ACHN (cell line): ENCODE measurements at regions not wholly inside any gene's neighbourhood (a gene's known extent, or its start where the extent isn't known, plus 50 kb on each side); places are given as distances from the start of the nearest gene placed in this dataset.
"Not testable (repeated sequence)": the region's sequence is repeated elsewhere in the genome, so short reads cannot be mapped to it uniquely, and the experiment has no call there.

ENCODE experiments used
- DNase-seq: peaks from one replicate; pipeline ENCODE4 v3.0.0-alpha.2; 2015
- in situ Hi-C: cut with HindIII; loops from 2 replicates; pipeline ENCODE4 v1.10.0; 2017; ENCODE audit warnings: low sequenced_read_pairs, low pct_ligation_motif_present, low pct_unique_long_range_greater_than_20kb

DNA sequence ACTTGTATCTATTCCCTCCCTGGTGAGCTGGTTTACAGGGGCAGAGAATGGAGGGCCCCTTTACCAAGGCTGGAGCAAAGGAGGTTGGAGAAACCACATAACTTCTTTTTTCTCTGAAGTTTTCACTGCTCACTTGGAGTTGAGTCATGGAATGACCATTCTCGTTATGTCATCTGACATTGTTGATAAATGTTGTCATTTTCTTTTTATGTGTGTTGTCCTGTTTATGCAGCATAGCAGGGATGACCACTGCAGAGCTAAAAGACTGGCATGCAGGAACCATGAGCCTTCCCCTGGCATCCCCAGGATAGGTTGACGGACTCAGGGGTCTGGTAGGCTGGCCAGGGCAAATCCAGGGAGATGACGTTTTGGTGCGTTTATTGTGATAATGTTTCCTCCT is 256.8 kb upstream of the DDHD1 start:
- DNase-seq, result no peak
- in situ Hi-C loops, result no loop called here

DNA sequence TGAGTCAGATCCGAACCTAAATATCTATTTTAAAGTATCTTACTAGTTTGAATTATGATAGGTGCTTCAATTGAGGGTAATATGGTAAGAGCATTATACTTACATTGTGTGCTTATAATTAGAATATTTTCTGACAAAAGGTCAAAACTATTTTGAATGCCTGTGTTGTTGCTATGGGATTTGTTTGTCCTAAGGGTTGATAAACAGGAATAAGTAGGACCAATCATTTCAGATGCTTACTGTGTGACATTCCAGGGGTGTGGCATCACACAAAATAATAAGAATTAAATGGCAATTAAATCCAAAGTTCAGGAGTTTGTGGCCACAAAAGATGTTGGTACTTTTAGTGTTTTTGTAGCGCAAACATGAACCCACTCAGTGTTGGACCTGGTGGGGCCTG is 256.2 kb upstream of the DDHD1 start:
- DNase-seq, result no peak
- in situ Hi-C loops, result no loop called here

- in situ Hi-C loops, result no loop called here
- DNase-seq, result no peak
Measured at GRCh38 chr14:53408175-53408879, 255.2 kb upstream of the DDHD1 start.

DNA sequence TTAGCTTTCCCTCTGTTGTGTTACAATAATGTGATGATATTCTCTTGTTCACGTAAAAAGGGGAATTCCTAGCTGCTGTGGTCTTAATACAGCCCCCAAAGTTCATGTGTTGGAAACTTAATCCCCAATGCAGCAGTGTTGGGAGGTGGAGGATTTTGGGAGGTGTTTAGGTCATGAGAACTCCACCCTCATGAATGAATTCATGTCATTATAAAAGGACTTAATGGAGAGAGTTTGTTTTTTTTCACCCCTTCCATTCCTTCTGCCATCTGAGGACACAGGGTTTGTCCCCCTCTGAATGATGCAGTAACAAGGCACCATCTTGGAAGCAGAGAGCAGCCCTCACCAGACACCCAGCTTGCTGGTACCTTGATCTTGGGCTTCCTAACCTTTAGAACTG is 253.4 kb upstream of the DDHD1 start:
- DNase-seq, result no peak
- in situ Hi-C loops, result no loop called here

- DNase-seq, result no peak
- in situ Hi-C loops, result no loop called here
Measured at GRCh38 chr14:53401646-53402045, 248.5 kb upstream of the DDHD1 start.

GRCh38 chr14:53399057-53399456 is 245.9 kb upstream of the DDHD1 start:
- DNase-seq, result no peak
- in situ Hi-C loops, result no loop called here

DNA sequence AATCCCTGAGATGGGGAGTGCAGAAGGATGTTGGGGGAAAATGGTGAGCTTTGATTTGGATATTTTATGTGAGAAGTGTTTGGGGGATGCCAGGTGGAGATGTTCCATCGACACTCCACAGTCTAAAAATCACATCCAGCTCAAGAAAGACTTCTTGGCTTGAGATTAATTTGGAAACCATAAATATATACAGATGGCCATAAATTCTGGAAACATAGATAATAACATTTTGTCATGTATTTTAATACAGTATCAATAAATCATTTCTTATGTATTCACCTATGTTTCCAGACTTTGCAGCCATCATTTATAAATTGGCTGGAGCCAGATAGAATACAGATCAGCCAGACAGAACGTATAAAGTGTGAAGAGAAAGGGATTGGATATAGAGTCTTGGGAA is 245.5 kb upstream of the DDHD1 start:
- no peak for DNase-seq
- in situ Hi-C loops, result no loop called here

GRCh38 chr14:53395267-53395666 is 242.1 kb upstream of the DDHD1 start:
- in situ Hi-C loops, DNase-seq: not testable (repeated sequence)

DNA sequence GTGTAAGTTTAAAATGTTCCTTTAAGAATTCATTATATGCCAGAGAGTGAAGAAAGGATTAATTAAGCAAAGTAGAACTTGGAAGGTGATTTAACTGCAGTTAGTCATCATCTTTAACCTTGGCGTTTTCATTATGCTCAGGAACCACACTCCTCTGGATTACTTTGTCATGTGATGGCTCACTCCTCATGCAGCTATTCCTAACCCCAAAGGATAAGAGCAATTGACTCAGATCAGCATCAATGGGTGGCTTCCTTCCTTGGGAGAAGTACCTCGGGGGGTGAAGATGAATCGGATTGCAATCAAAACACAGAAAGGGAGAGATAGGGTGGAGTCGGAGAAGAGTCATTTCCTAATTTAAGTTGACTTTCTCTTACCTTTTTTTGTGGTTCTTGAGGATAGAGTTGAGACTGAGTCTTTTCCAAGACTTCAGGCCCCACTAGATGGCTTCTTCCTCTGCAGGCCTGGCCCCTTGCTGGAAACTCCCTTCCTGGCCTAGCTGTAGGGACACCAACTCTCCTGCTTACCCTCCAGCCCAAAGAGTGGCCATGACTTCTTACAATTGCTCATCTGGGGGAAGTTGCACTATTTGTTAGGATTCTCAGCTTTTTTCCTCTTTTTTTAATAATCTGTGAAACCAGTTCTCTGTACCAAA is 238.6 kb upstream of the DDHD1 start:
- no peak for DNase-seq
- in situ Hi-C loops, result no loop called here

DNA sequence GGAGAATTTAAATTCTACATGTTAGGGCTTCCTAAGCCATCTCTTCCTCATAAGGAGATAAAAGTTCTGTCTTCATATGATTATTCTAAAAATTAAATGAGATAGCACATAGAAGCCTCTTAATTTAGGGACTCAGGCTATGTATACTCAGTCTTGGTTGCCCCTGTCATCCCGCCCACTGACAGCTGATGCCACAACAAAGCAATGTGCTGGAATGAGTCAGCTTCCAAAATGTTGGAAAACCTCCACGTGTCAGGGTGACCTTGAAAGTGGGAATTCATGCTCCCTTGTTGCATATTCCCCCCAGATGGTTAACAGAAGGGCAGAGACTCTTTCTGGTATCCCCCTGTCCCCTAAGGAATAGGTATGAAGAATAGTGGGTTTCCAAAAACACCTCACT is 238.0 kb upstream of the DDHD1 start:
- DNase-seq, result no peak
- in situ Hi-C loops, result no loop called here

DNA sequence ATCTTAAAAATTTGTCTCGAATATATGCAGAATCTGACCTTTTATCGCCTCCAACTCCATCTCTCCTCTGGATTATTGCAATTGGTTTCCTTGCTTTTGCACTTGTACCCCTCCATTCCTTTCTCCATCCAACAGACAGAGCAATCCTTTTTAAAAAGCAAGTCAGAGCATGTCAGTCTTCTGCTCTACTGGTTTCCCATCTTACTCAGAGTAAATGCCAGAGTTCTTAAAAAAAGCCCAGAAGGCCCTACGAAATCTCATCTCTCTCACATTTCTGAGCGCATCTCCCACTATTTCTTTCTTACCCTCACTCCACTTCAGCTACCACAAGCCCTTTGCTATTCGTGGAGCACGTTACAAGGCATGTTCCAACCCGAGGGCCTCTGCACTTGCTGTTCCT is 236.9 kb upstream of the DDHD1 start:
- in situ Hi-C loops, result no loop called here
- no peak for DNase-seq

- in situ Hi-C loops, result no loop called here
- DNase-seq, result no peak
Measured at GRCh38 chr14:53389202-53389601, 236.1 kb upstream of the DDHD1 start.

DNA sequence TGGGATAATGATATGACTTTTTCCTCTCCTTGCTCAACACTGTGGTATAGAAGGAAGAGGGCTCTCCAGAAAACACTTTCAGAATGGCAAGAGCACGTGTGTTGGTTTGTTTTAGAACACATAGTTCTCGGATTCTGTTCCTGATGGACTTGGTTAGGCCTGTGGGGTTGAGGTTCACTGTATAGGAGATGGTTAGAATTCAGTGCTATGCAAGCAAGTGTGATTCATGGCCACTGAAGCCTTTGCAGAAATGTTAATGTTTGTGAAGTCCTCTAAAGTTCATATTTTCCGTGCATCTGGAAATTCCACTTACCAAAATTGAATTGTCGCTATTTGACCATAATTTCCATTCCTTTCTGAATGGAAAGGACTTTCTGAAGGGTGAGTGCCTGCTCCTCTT is 233.2 kb upstream of the DDHD1 start:
- no peak for DNase-seq
- in situ Hi-C loops, result no loop called here

GRCh38 chr14:53384536-53384935 is 231.4 kb upstream of the DDHD1 start:
- in situ Hi-C loops, result no loop called here
- DNase-seq, result no peak

DNA sequence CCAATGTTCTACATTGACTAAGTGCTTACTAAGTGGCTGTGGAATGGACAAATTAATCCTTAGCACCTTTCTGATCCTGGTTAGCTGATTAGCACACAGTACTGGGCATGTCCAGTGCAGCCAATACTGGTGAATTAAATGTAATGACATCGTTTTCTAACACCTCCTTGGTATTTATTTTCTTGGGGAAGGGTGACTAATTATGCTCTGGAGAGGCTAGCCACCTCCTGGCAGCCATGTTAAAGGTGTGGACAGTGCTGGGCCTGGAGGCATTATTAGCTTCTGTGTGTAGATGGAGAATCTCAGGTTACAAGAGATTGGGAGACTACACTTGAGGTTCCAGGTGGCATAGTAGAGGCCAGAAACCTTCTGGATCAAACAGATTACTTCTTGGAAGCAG is 230.9 kb upstream of the DDHD1 start:
- in situ Hi-C loops, result no loop called here
- DNase-seq, result no peak

DNA sequence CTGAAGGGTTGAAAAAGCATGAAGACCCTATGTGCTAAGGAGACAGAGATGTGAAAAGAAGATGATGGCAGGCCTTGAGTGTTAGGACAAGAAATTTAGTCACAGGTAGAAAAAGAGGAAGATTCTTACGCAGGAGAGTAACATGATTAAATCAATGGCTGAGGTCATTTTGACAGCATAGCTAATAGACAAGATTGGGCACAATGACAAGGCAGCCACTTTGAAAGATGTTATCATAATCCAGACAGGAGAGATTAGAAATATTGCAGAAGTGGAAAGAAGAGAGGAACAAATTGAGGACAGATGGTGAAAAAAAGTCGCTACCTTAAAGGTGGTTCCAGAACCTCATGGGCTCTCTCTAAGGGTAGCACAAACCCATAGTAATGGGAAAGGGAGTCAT is 228.8 kb upstream of the DDHD1 start:
- in situ Hi-C loops, result no loop called here
- no peak for DNase-seq

DNA sequence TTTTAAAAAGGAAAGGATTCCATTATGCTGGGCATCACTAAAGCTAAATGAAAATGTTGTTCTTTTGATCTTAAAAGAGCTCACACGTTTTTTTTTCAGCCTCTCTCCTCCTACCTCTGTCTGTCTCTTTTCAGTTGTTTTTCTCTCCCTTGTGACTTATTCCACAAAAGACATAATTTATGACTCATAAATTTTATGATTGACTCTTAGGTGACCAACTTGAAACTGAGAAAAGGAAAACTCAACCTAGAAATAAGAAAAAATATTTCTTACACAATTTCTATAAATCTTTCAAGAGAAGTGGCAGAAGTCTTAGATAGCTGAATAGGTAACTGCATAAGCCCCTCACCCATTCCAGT is 227.7 kb upstream of the DDHD1 start:
- in situ Hi-C loops, result no loop called here
- no peak for DNase-seq

DNA sequence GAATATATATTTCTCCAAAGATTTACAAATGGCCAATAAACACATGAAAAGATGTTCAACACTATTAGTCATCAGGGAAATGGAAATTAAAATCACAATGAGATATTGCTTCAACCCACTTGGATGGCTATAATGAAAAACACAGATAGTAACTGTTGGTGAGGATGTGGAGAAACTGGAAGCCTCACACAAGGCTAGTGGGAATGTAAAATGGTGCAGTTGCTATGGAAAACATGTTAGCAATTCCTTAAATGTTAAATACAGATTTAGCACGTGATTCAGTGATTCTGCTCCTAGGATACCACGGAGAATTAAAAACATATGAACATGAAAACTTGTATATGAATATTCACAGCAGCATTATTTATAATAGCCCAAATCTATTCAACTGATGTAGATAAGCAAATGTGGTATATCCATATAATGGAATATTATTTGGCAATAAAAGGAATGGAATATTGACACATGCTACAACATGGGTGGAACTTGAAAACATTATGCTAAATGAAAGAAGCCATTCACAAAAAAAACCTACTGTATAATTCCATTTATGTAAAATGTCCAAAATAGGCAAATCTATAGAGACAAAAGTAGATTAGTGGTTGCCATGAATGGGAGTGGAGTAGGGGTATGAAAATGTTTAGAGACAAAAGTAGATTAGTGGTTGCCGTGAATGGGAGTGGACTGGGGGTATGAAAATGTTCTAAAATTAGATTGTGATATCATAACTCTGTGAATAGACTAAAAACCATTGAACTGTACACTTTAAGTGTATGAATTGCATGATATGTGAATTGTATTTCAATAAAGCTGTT is 227.1 kb upstream of the DDHD1 start:
- in situ Hi-C loops, result no loop called here
- no peak for DNase-seq

GRCh38 chr14:53378142-53378541 is 225.0 kb upstream of the DDHD1 start:
- in situ Hi-C loops, result no loop called here
- no peak for DNase-seq

GRCh38 chr14:53376064-53376463 is 222.9 kb upstream of the DDHD1 start:
- DNase-seq, result no peak
- in situ Hi-C loops, result no loop called here
